OCI-LY1 (cell line): ENCODE measurements at regions not wholly inside any gene's neighbourhood (a gene's known extent, or its start where the extent isn't known, plus 50 kb on each side); places are given as distances from the start of the nearest gene placed in this dataset.

Experiments used
- H2AFZ ChIP-seq: fragments of 200-600 bp; sonication (generic), shearing (Covaris generic); 2 replicates; pipeline ENCODE4 v1.6.0; 2014; ENCODE audit warnings: antibody characterized with exemption, mild to moderate bottlenecking, low read length
- H3F3A ChIP-seq: fragments of 200-600 bp; sonication (generic), shearing (Covaris generic); 2 replicates; pipeline ENCODE4 v1.6.0; 2014; ENCODE audit warnings: mild to moderate bottlenecking, antibody characterized with exemption, low read length, moderate library complexity; ENCODE audit not compliant: insufficient read depth
- H3K27ac ChIP-seq: fragments of 200-600 bp; sonication (generic); 2 replicates; pipeline ENCODE4 v1.5.1; 2014; ENCODE audit warnings: low read length, mixed run types, mild to moderate bottlenecking, low read depth; ENCODE audit not compliant: poor library complexity, severe bottlenecking
- H3K27me3 ChIP-seq: fragments of 200-600 bp; sonication (generic); 2 replicates; pipeline ENCODE4 v1.6.0; 2014; ENCODE audit warnings: antibody characterized with exemption, mild to moderate bottlenecking, low read length, moderate library complexity; ENCODE audit not compliant: insufficient read depth
- H3K36me3 ChIP-seq: fragments of 200-600 bp; sonication (generic); 2 replicates; pipeline ENCODE4 v1.6.1; 2014; ENCODE audit warnings: mild to moderate bottlenecking, antibody characterized with exemption, low read length, moderate library complexity, mixed read lengths; ENCODE audit not compliant: insufficient read depth
- H3K4me1 ChIP-seq: fragments of 200-600 bp; sonication (generic); 2 replicates; pipeline ENCODE4 v1.5.1; 2014; ENCODE audit warnings: mild to moderate bottlenecking, low read length, moderate library complexity; ENCODE audit not compliant: insufficient read depth, severe bottlenecking
- H3K4me2 ChIP-seq: fragments of 200-600 bp; sonication (generic), shearing (Covaris generic); 2 replicates; pipeline ENCODE4 v1.6.1; 2014; ENCODE audit warnings: low read length
- H3K4me3 ChIP-seq: fragments of 200-600 bp; sonication (generic); 2 replicates; pipeline ENCODE4 v1.5.1; 2014; ENCODE audit warnings: low read length, low read depth, mild to moderate bottlenecking, mixed read lengths; ENCODE audit not compliant: poor library complexity, severe bottlenecking
- H3K79me2 ChIP-seq: fragments of 200-600 bp; shearing (Covaris generic); 2 replicates; pipeline ENCODE4 v1.6.1; 2016; ENCODE audit warnings: mixed run types, low read length, mixed read lengths; ENCODE audit not compliant: insufficient read depth
- H3K9ac ChIP-seq: fragments of 200-600 bp; sonication (generic), shearing (Covaris generic); 2 replicates; pipeline ENCODE4 v1.6.1; 2014; ENCODE audit warnings: mild to moderate bottlenecking, low read length, mixed read lengths
- H3K9me2 ChIP-seq: fragments of 200-600 bp; sonication (generic), shearing (Covaris generic); 2 replicates; pipeline ENCODE4 v1.6.1; 2014; ENCODE audit warnings: low read depth, mild to moderate bottlenecking, low read length, mixed read lengths
- H3K9me3 ChIP-seq: fragments of 200-600 bp; shearing (Covaris generic); 2 replicates; pipeline ENCODE4 v1.6.1; 2014; ENCODE audit warnings: low read length, mixed read lengths
- H4K20me1 ChIP-seq: fragments of 200-600 bp; sonication (generic), shearing (Covaris generic); 2 replicates; pipeline ENCODE4 v1.6.0; 2016; ENCODE audit warnings: mild to moderate bottlenecking, low read length; ENCODE audit not compliant: insufficient read depth
- CTCF ChIP-seq: fragments of 200-600 bp; sonication (generic), shearing (Covaris generic); IDR thresholded peaks from 2 replicates; pipeline ENCODE4 v1.5.1; 2017; ENCODE audit warnings: mild to moderate bottlenecking, antibody characterized with exemption, low read length, moderate library complexity, mixed read lengths
- EZH2 ChIP-seq: fragments of 200-600 bp; sonication (generic), shearing (Covaris generic); IDR thresholded peaks from 2 replicates; pipeline ENCODE4 v1.8.0; 2017; ENCODE audit warnings: borderline replicate concordance, mixed run types, mild to moderate bottlenecking, antibody characterized with exemption, low read length, moderate library complexity, mixed read lengths

DNA sequence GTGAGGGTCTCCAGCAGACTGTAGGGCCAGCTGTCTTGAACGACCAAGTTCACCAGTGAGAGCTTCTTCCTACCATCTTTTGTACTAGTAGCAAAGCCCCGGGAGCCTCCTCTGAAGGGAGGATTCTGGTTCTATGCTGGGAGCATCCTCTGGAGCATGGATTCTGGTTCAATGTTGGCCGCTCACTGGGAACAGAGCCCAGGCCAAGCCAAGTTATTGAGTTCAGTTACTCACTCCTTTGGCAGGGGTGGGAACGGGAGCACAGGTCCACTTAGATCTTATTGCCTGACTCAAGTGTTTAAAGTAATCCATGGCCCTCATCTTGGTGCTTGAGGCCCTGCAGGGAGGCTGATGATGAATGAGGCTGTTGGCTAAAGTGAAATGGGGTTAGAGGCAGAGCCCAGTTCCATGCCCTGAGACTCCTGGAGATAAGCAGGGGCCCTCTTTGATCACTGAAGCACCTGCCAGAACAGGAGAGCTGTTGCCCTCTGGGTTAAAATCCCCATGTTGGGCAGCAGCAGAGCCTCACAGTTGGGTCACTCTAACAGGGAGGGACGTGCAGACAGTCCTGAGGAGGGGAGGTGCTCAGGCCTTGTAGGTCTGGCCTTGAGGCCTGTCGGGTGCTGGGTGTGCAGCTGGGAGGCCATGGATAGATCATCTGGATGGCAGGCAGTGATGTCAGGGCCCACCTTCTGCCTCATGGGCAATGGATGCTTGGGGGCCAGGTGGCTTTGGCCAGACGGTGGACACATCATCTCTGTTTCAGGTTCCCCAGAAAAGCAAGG is 98.3 kb upstream of the SYNDIG1 start:
- Histone ChIP-seq H3F3A (no peaks in the 10 kb centered on the region), H3K79me2 (no peaks in the 10 kb centered on the region), H3K36me3 (no peaks in the 10 kb centered on the region), H3K4me3 (no peak overlapping the region), H3K4me1 (no peaks in the 10 kb centered on the region), H3K9ac (no peak overlapping the region), H2AFZ (no peak overlapping the region), H3K9me2 (no peaks in the 10 kb centered on the region), H3K27ac (no peak overlapping the region), H3K4me2 (no peak overlapping the region), H3K27me3 (no peaks in the 10 kb centered on the region), H3K9me3 (no peaks in the 10 kb centered on the region), H4K20me1 (no peaks in the 10 kb centered on the region)
- TF ChIP-seq CTCF (no peak), EZH2 (no peak)

DNA sequence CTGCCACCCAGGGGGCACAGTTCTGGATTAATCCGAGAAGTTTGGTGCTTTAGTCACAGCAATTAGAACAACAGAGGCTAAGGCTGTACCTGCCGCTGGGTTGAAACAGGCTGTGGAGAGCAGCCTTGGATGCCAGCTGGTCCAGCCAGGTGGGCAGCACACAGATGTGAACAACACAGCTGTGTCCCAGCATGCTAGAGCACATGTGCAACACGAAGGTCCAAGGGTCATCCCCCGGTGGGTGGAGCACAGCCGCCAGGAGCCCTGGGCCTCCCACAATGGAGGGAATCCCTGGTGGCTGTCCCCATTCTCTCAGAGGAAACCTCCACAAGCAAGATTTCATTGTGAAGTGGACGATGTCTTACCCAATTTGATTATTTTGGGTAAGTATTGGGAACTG is 99.2 kb upstream of the SYNDIG1 start:
- Histone ChIP-seq H3K27ac (no peak overlapping the region), H3K4me3 (no peak overlapping the region), H3K79me2 (no peaks in the 10 kb centered on the region), H3K4me2 (no peak overlapping the region), H3K4me1 (no peaks in the 10 kb centered on the region), H3K36me3 (no peaks in the 10 kb centered on the region), H3K27me3 (no peaks in the 10 kb centered on the region), H3F3A (no peaks in the 10 kb centered on the region), H3K9ac (no peak overlapping the region), H4K20me1 (no peaks in the 10 kb centered on the region), H3K9me2 (no peaks in the 10 kb centered on the region), H2AFZ (no peak overlapping the region), H3K9me3 (no peaks in the 10 kb centered on the region)
- TF ChIP-seq CTCF (no peak), EZH2 (no peak)

- H3K27me3 ChIP-seq = no peaks in the 10 kb centered on the region
- H3K4me1 ChIP-seq = no peaks in the 10 kb centered on the region
- no peaks in the 10 kb centered on the region for H3K79me2 ChIP-seq
- H3K9me3 ChIP-seq = no peaks in the 10 kb centered on the region
- H3K9me2 ChIP-seq = no peaks in the 10 kb centered on the region
- H3K36me3 ChIP-seq = no peaks in the 10 kb centered on the region
- no peak overlapping the region for H3K4me3 ChIP-seq
- no peak overlapping the region for H3K27ac ChIP-seq
- no peaks in the 10 kb centered on the region for H3F3A ChIP-seq
- no peak overlapping the region for H2AFZ ChIP-seq
- no peak for TF ChIP-seq CTCF
- TF ChIP-seq EZH2 = no peak
- no peak overlapping the region for H3K4me2 ChIP-seq
- H4K20me1 ChIP-seq = no peaks in the 10 kb centered on the region
- H3K9ac ChIP-seq = no peak overlapping the region
Observed at GRCh38 chr20:24368253-24368652, 101.2 kb upstream of the SYNDIG1 start.
